Heart left ventricle (tissue), 16 donors: ENCODE measurements at regions not wholly inside any gene's neighbourhood (a gene's known extent, or its start where the extent isn't known, plus 50 kb on each side); places are given as distances from the start of the nearest gene placed in this dataset.

ENCODE experiments used
- ATAC-seq, 4 donors: fragments of 200-7000 bp; cut with Tn5 transposase; one replicate each; pipeline ENCODE4 v1.9.1; 2020 to 2022; ENCODE audit warnings: moderate library complexity in 4 of 4, mild to moderate bottlenecking in 3 of 4, moderate number of reproducible peaks in 1 of 4
- DNase-seq, 5 donors: peaks; one replicate each; pipeline ENCODE4 v3.0.0-alpha.2; 2020
- H3K27ac ChIP-seq, 12 donors: fragments of 200-600 bp; sonication (generic) in 4 of 12; one replicate each; pipeline versions ENCODE4 v1.5.0 to v1.8.0; 2016 to 2022; ENCODE audit warnings: mild to moderate bottlenecking in 2 of 12
- H3K27me3 ChIP-seq, 9 donors: fragments of 200-600 bp; sonication (generic) in 2 of 9; one replicate each; pipeline versions ENCODE4 v1.5.1 to v1.8.0; 2016 to 2022; ENCODE audit warnings: mild to moderate bottlenecking in 3 of 9
- H3K36me3 ChIP-seq, 9 donors: fragments of 200-600 bp; sonication (generic) in 2 of 9; one replicate each; pipeline versions ENCODE4 v1.5.0 to v1.8.0; 2018 to 2022; ENCODE audit warnings: mild to moderate bottlenecking in 2 of 9
- H3K4me1 ChIP-seq, 12 donors: fragments of 200-600 bp; sonication (generic) in 4 of 12; one replicate each; pipeline versions ENCODE4 v1.5.0 to v1.8.0; 2016 to 2022; ENCODE audit warnings: mild to moderate bottlenecking in 3 of 12
- H3K4me3 ChIP-seq, 12 donors: fragments of 200-600 bp; sonication (generic) in 4 of 12; one replicate each; pipeline versions ENCODE4 v1.5.0 to v1.8.0; 2017 to 2022; ENCODE audit warnings: mild to moderate bottlenecking in 9 of 12, moderate library complexity in 4 of 12
- H3K9me3 ChIP-seq, 12 donors: fragments of 200-600 bp; sonication (generic) in 4 of 12; one replicate each; pipeline versions ENCODE4 v1.5.0 to v1.8.0; 2016 to 2022; ENCODE audit warnings: mild to moderate bottlenecking in 1 of 12
- CTCF ChIP-seq, 12 donors: fragments of 200-600 bp; sonication (generic) in 4 of 12; IDR thresholded peaks; one replicate each; pipeline versions ENCODE4 v1.5.0 to v1.8.0; 2018 to 2022; ENCODE audit warnings: antibody characterized with exemption in 12 of 12, mild to moderate bottlenecking in 5 of 12
- POLR2A ChIP-seq, 2 donors: fragments of 450-650 bp; IDR thresholded peaks; one replicate each; pipeline ENCODE4 v1.6.1; 2017; ENCODE audit warnings: antibody characterized with exemption in 2 of 2, mild to moderate bottlenecking in 2 of 2, moderate library complexity in 2 of 2
- WGBS, 4 donors: extraction: QIAGEN DNeasy Blood & Tissue Kit in 2 of 4; methylation state at CpG; one replicate each; pipeline versions ENCODE4 v1.1.5 to v1.1.7; 2013 to 2018; 5-methylcytosine and 5-hydroxymethylcytosine counted together
- intact Hi-C, 10 donors: fragments of 100-400 bp; cut with DNase I; formaldehyde crosslinking; loops; one replicate each; pipeline versions ENCODE4 v1.11.1 to v1.14.2; 2022
- donor health status: ischemic (EF 13 %, LVEDD 7.1; RV severe dilation, severe dysfunction).
- donor health status: healthy with polysubstance abuse.
- donor health status: DM: no; HTN: yes; CAD: no.
- donor health status: DM: no; HTN: no; CAD: no.
- donor health status: ischemic (EF 25% LVEDD 6.9; RV normal size, moderate dysfunction).
- donor health status: ischemic (EF 25% LVEDD 5.7; RV mildly dilated, moderate dysfunction).
- donor health status: healthy.
- donor health status: DM: yes; HTN: yes; CAD: no.
- donor health status: ischemic (EF 35%, LVEDD 5.7; RV mildly dilated, moderate dysfunction).
- donor health status: nonischemic (EF 11% LVEDD 7.7; RV severe dilation, severe dysfunction).
- donor health status: DM: yes; HTN: yes; CAD: no.
- donor health status: PGD.
- donor health status: ischemic (EF 29% LVEDD 5.4; RV normal size, mild dysfunction).
- donor health status: nonischemic (EF 23%, LVEDD 6.1; RV moderate dilation, normal function).

- no peaks in the 10 kb centered on the region for H3K36me3 ChIP-seq
Measured at GRCh38 chr15:38186507-38186906, 66.1 kb upstream of the SPRED1 start.

GRCh38 chr15:38187630-38188313 lies 64.9 kb upstream of the SPRED1 start:
- 57 to 71% (median 67%) methylated on average over 7 of the region's 7 CpGs for WGBS, 4 donors
- no peak overlapping the region for H3K27ac ChIP-seq

More at GRCh38 chr15:38186507-38186906, 66.1 kb upstream of the SPRED1 start:
- H3K27me3 ChIP-seq = peaks cover 0 to 3% (median 0%) of the 10 kb centered on the region in 9 donors
- H3K27ac ChIP-seq = no peak overlapping the region
- DNase-seq (no peak), ATAC-seq (no peak)
- WGBS, 4 donors = 91 to 94% (median 92%) methylated on average over 3 of the region's 3 CpGs
- no peaks in the 10 kb centered on the region for H3K4me1 ChIP-seq
- TF ChIP-seq POLR2A (IDR thresholded peaks at IDR 0.05) (no peak), CTCF (IDR thresholded peaks at IDR 0.05) (no peak)
- H3K9me3 ChIP-seq = no peaks in the 10 kb centered on the region
- intact Hi-C loops = no loop called here
- H3K4me3 ChIP-seq = no peak overlapping the region

GRCh38 chr15:38189671-38190295 lies 62.9 kb upstream of the SPRED1 start:
- Histone ChIP-seq H3K36me3 (no peaks in the 10 kb centered on the region), H3K27me3 (peaks cover 0 to 3% (median 0%) of the 10 kb centered on the region in 9 donors), H3K4me3 (no peak overlapping the region), H3K27ac (no peak overlapping the region), H3K4me1 (no peaks in the 10 kb centered on the region), H3K9me3 (no peaks in the 10 kb centered on the region)
- WGBS, 4 donors = 72 to 83% (median 76%) methylated on average over 5 of the region's 5 CpGs
- DNase-seq (no peak), ATAC-seq (no peak)
- TF ChIP-seq POLR2A (IDR thresholded peaks at IDR 0.05) (no peak), CTCF (IDR thresholded peaks at IDR 0.05) (no peak)
- intact Hi-C loops = no loop called here

More at GRCh38 chr15:38187630-38188313, 64.9 kb upstream of the SPRED1 start:
- H3K27me3 ChIP-seq = peaks cover 0 to 3% (median 0%) of the 10 kb centered on the region in 9 donors
- H3K4me3 ChIP-seq = no peak overlapping the region
- H3K4me1 ChIP-seq = no peaks in the 10 kb centered on the region
- TF ChIP-seq POLR2A (IDR thresholded peaks at IDR 0.05) = no peak
- intact Hi-C loops = no loop called here
- no peaks in the 10 kb centered on the region for H3K36me3 ChIP-seq
- no peaks in the 10 kb centered on the region for H3K9me3 ChIP-seq
- ATAC-seq (no peak), DNase-seq (no peak)

GRCh38 chr15:38190501-38190900 lies 62.1 kb upstream of the SPRED1 start:
- WGBS, 4 donors = 91 to 95% (median 94%) methylated on average over 10 of the region's 10 CpGs
- Histone ChIP-seq H3K27ac (no peak overlapping the region), H3K27me3 (peaks cover 0 to 3% (median 0%) of the 10 kb centered on the region in 9 donors), H3K9me3 (no peaks in the 10 kb centered on the region), H3K36me3 (no peaks in the 10 kb centered on the region), H3K4me3 (no peak overlapping the region), H3K4me1 (no peaks in the 10 kb centered on the region)
- intact Hi-C loops = no loop called here
- no peak for ATAC-seq
- TF ChIP-seq CTCF (IDR thresholded peaks at IDR 0.05) (no peak), POLR2A (IDR thresholded peaks at IDR 0.05) (no peak)
- no peak for DNase-seq
